HG03432 (cell line): ENCODE measurements at regions not wholly inside any gene's neighbourhood (a gene's known extent, or its start where the extent isn't known, plus 50 kb on each side); places are given as distances from the start of the nearest gene placed in this dataset.

Experiments
- ATAC-seq: cut with Tn5 transposase; IDR thresholded peaks from one replicate; pipeline ENCODE4 v1.9.1; 2021; ENCODE audit warnings: mild to moderate bottlenecking, moderate library complexity; ENCODE audit not compliant: unreplicated experiment

DNA sequence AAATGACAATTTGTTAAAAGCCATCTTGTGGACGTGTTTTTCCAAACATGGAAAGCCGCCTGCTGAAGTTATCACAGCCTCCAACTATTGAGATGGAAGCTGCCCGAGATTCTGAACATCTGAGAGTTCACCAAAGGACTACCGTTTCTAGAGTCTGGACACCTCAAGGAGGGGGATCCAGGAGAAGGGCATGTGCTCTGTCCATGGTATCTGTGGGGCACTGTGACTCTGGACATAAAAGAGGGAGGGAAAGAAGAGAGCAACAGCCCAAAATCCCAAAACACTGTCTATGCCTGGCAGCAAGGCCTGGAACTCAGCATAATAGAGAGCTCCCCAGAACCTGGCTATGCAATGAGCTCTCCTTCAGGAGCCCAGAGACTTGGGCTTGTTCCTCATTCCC, 319.9 kb downstream of the EN1 start:
- no peak for ATAC-seq

- no peak for ATAC-seq
Measured at GRCh38 chr2:118525346-118525745, 322.1 kb downstream of the EN1 start.

GRCh38 chr2:118524911-118525310, 322.5 kb downstream of the EN1 start:
- no peak for ATAC-seq

GRCh38 chr2:118523761-118524160, 323.7 kb downstream of the EN1 start:
- no peak for ATAC-seq

DNA sequence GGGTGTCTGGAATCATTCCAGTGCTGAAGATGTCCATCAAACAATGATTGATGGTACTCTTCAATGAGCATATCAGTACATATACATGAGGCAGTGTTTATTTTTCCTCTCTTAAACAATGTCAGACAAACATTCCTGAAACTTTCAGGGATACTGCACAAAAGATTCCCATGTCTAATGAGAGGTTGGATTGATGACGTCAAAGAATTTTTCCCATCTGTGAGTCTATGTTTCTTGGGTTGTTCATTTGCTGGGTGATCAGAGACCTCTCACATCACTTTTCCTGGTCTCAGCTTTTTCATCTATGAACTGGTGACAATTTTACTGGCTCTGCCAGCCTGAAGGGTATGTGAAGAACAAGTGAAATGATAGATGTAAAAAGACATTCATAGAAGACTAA, 325.5 kb downstream of the EN1 start:
- ATAC-seq: no peak

GRCh38 chr2:118521272-118521671, 326.2 kb downstream of the EN1 start:
- ATAC-seq: no peak

GRCh38 chr2:118520246-118520645, 327.2 kb downstream of the EN1 start:
- ATAC-seq: no peak

- no peak for ATAC-seq
Measured at GRCh38 chr2:118519511-118519910, 327.9 kb downstream of the EN1 start.

DNA sequence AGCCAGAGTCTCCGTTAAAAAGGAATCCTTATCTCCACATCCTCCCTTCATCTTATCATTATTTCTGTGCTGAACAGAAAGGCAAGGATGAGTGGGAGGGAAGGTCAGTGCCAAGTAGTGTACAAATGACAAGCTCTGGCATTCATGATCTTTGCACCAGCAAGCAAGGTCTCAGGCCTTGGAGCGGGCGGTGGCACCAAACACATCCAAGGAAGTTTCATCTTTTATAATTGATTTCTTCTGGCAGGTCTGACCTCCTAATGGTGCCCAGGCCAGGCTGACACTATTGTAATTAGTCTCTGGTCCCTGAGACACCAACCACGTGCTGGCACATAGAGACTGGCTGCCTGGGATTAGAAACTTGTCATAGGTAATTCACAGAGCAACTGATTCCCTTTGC, 336.6 kb downstream of the EN1 start:
- no peak for ATAC-seq

DNA sequence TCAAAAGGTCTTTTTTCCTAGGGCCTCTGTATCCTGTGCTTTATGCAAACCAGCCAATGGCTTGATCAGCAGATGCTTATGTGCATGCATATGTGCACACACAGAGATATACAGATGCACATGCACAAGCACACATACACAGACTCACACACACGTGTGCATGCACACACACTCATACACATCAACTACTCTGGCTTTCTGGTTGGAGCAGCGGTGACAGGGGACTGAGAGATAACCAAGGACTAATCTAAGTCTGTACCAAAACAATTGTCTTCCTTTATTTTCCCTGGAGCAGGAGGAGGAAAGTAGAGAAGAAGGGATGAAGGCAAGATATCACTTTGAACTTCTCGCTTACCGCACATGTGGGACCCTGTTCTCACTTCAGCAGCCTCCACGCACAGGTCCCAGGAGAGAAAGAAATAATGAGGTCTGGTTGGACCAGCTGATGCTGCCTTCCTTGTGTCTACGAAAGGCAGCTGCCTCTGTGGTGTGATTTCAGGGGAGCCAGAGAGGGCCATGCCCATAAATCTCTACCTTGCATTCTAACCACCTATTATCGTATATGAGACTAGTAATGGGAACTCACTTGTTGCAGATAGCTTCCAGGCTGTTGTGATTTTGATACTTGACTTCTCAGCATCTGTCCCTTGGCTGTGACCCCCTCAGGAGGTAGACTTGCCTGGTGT, 338.0 kb downstream of the EN1 start:
- ATAC-seq: no peak

DNA sequence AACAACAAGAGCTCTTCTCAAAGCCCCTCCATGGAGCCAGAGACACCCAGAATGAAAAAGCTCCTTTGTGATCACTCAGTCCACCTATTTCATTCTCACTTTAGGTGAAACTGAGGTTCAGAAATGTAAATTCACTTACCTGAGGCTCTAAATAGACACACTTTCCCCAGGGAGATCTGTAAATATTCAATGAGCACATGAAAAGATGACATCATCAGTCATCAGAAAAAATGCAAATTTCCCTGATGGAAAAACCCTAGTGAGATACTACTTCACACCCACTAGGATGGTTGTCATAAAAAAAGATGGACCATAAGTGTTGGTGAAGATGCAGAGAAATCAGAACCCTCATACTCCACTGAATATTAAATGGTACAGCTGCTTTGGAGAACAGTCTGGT, 339.2 kb downstream of the EN1 start:
- no peak for ATAC-seq

GRCh38 chr2:118505436-118505835, 342.0 kb downstream of the EN1 start:
- no peak for ATAC-seq

DNA sequence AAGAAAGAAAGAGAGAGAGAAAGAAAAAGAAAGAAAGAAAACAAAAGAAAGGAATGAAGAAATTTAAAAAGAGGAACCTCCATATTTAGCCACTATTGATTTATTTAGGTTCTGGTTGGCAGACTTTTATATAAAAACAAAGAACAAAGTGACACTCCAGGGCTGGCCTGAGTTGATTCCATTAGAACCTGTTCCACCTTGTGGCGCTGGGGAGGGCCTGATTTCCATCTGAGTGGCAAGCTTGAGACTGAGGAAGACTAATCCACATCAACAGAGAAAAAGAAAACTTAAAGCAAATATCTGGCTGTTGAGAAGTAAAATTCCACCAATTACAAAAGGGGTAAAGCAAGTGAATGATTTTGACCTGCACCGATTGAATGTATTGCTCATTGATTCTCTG, 345.3 kb downstream of the EN1 start:
- no peak for ATAC-seq

- ATAC-seq: no peak
Measured at GRCh38 chr2:118498943-118499342, 348.5 kb downstream of the EN1 start.

- ATAC-seq: no peak
Measured at GRCh38 chr2:118496870-118497611, 350.4 kb downstream of the EN1 start.

GRCh38 chr2:118496467-118496866, 351.0 kb downstream of the EN1 start:
- no peak for ATAC-seq

DNA sequence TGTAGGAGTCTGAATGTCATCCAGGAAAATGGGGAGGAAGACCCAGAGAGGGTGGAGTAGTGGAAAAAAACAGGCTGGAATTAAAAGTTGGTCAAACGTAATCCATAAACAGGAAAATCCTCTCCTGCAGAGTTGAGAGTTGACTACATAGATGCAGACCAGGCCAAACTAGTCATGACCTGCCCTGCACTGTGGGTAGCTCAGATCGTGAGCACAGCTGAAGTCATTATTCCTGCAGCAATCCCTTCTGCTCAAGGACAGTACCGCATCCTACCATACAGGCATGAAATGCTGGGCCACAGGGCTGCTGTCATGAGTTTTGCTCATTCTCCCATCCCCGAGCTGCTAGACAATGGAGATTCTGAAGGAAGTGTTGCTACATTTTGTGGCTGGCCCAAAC, 352.2 kb downstream of the EN1 start:
- no peak for ATAC-seq

DNA sequence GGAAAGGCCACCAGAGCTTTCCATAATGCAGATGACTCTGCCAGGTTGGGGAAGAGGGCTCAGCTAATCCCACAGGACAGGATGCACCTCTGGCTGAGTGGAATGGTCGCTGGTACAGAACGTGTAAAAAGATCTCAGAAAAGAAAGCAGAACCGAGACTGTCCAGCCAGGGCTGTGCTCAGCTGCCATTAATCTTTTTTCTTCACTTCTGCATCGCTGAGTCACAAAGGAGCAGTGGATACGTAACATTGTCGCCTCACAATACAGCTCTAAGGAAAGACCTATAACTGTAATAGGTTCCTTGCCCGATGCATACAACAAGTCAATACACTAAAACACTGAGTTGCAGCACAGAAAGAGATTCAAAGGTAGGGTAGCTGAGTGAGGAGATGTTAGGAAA, 354.2 kb downstream of the EN1 start:
- ATAC-seq: no peak

DNA sequence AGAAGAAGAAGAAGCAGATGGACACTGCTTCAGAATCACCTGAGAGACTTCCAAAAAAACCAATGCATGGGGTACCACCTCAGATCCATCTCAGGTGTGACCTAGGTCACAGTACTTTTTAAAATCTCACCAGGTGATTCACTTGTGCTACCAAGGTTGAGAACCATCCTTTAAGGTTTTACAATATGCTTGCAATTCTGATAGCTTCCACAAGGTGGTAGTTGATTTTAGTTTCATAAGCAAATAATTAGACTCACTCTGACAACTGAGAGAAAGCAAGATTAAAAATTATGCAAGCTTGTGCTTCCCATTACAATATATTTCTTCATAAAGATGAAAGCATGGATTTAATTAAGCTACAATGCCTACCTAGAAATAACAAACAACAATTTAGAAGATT, 355.1 kb downstream of the EN1 start:
- no peak for ATAC-seq

- no peak for ATAC-seq
Measured at GRCh38 chr2:118490330-118490729, 357.1 kb downstream of the EN1 start.

GRCh38 chr2:118489712-118490299, 357.6 kb downstream of the EN1 start:
- ATAC-seq: no peak

DNA sequence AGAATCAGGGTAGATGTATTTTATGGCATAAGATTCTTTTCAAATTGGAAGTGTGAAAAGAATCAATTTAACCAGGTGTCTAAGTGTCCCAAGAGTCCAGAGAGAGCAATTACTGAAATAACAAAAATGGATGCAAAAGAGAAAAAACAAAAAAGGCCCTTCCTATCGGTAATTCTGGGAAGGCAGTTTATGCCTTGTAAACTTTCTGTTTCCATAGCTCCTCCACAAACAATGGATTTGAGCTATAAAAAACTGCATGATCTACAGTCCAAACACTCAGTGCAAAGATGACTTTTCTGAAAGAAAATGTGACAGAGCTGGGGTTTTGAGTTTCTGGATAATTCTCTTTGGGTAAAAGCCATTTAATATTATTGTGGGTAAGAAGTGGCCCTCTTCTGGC, 366.1 kb downstream of the EN1 start:
- no peak for ATAC-seq
